ENCODE measurements at regions not wholly inside any gene's neighbourhood (a gene's known extent, or its start where the extent isn't known, plus 50 kb on each side); places are given as distances from the start of the nearest gene placed in this dataset.

DNA sequence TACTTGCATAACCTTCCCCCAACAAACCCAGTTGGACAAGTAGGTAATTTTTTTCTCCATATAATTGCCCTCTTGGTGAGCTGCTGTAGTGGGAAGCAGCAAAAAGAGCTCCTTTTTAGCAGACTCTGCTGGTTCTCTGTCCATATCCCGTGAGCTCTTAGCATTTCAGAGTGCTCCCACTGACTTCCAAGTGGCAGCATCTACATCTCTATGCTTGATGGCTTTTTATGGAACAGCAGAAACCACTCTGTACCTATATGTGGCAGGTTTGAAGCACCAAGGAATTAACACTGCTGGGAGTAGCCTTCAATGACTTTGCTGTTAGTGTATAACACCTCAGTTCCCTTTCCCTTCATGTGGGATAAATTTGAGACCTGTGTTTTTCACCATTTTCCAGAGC is 168.4 kb upstream of the NHS start:
- no peak overlapping the region for H3K9ac ChIP-seq (ENCODE audit: control insufficient read depth, insufficient read depth, low read length)
- RAD21 ChIA-PET (ENCODE audit: unreplicated experiment), result interaction anchor here (0.9 kb wide), 1 partner anchor 35 kb away, joined by 3 read pairs; no protein-coding TSS in a partner anchor
- no peak for TF ChIP-seq ZBTB11 (CRISPR knock-in tag; IDR thresholded peaks at IDR 0.05)
- no peak for TF ChIP-seq POU2F2 (IDR thresholded peaks at IDR 0.05; ENCODE audit: borderline replicate concordance, low read depth, low read length)
- SMC1A ChIA-PET (ENCODE audit: uncharacterized antibody, unreplicated experiment), result no interaction called here
- no peak overlapping the region for H3K4me3 ChIP-seq
- no peaks in the 10 kb centered on the region for H3K36me3 ChIP-seq (ENCODE audit: control insufficient read depth in 2 of 2, insufficient read depth in 2 of 2, low read length in 1 of 2)
- H3K79me2 ChIP-seq (ENCODE audit: control insufficient read depth, insufficient read depth, low read length), result no peaks in the 10 kb centered on the region
- H2AFZ ChIP-seq (ENCODE audit: control insufficient read depth, low read depth, low read length), result no peak overlapping the region
- intact Hi-C loops (cut with micrococcal nuclease; ENCODE audit: unreplicated experiment), result no loop called here
- BruUV-seq (replicated peaks), result no TSS peak
- WGBS (ENCODE audit: insufficient coverage, insufficient replicate concordance, low lambda C conversion rate, missing lambda C conversion rate), result 0% methylated on average over 1 of the region's 1 CpG
- H3K4me1 ChIP-seq (ENCODE audit: control insufficient read depth, insufficient read depth, low read length), result no peaks in the 10 kb centered on the region
- ATAC-seq (no peak), FAIRE-seq (no peak), DNase-seq (ENCODE audit: low read depth, low spot score) (no peak)
- POLR2A ChIA-PET, result no interaction called here
- peaks cover 2% of the 10 kb centered on the region; the same call in 2 of the 3 replicates for H3K9me3 ChIP-seq (replicated peaks; ENCODE audit: control insufficient read depth, insufficient read depth, low read length)
- H4K20me1 ChIP-seq (ENCODE audit: control insufficient read depth, insufficient read depth), result no peaks in the 10 kb centered on the region
- no peak overlapping the region for H3K4me2 ChIP-seq (ENCODE audit: control insufficient read depth, insufficient read depth)
- CTCF ChIA-PET, result interaction anchor here (1.0 kb wide), 1 partner anchor 17 kb away, joined by 3 read pairs; no protein-coding TSS in a partner anchor
- no peaks in the 10 kb centered on the region for H3K27me3 ChIP-seq (replicated peaks in 1 of 2; ENCODE audit: control insufficient read depth in 2 of 2, insufficient read depth in 2 of 2, low read length in 1 of 2)
- no peak overlapping the region for H3K27ac ChIP-seq (ENCODE audit: control insufficient read depth, insufficient read depth)
- in situ Hi-C loops (cut with MboI), result no loop called here

DNA sequence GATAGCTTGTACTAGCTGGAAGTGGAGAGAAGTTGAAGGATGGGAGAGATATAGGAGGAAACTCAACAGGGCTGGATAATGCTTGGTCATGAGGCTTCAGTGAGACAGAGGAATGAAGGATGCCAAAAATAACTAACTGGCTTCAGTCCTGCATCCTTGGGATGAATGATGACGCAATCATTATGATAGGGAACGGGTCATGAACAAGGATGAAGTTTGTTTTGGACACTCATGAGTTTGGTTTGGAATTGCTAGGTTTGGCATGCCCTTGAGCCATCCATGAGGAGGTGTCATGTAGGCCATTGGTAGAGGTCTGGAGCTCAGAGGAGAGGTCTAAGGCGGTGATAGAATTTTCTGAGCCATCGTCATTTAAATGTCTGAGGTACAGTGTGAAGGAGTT is 160.0 kb upstream of the NHS start:
- CTCF ChIA-PET, result interaction anchor here (0.6 kb wide), 1 partner anchor 722 kb away, joined by 3 read pairs; no protein-coding TSS in a partner anchor

More for the DNA sequence above, 160.0 kb upstream of the NHS start:
- Histone ChIP-seq H3K27ac (ENCODE audit: control insufficient read depth, insufficient read depth) (no peak overlapping the region), H3K4me1 (ENCODE audit: control insufficient read depth, insufficient read depth, low read length) (no peaks in the 10 kb centered on the region), H3K4me3 (no peak overlapping the region), H3K36me3 (ENCODE audit: control insufficient read depth in 2 of 2, insufficient read depth in 2 of 2, low read length in 1 of 2) (no peaks in the 10 kb centered on the region), H3K27me3 (replicated peaks in 1 of 2; ENCODE audit: control insufficient read depth in 2 of 2, insufficient read depth in 2 of 2, low read length in 1 of 2) (no peaks in the 10 kb centered on the region), H3K9me3 (replicated peaks; ENCODE audit: control insufficient read depth, insufficient read depth, low read length) (peaks cover 1% of the 10 kb centered on the region; the same call in 2 of the 3 replicates), H3K4me2 (ENCODE audit: control insufficient read depth, insufficient read depth) (no peak overlapping the region), H2AFZ (ENCODE audit: control insufficient read depth, low read depth, low read length) (no peak overlapping the region), H3K9ac (ENCODE audit: control insufficient read depth, insufficient read depth, low read length) (no peak overlapping the region), H4K20me1 (ENCODE audit: control insufficient read depth, insufficient read depth) (no peaks in the 10 kb centered on the region), H3K79me2 (ENCODE audit: control insufficient read depth, insufficient read depth, low read length) (no peaks in the 10 kb centered on the region)
- no peak for ATAC-seq
- no peak for DNase-seq (ENCODE audit: low read depth, low spot score)
- in situ Hi-C loops (cut with MboI), result no loop called here
- ChIA-PET SMC1A (ENCODE audit: uncharacterized antibody, unreplicated experiment) (no interaction called here), RAD21 (ENCODE audit: unreplicated experiment) (no interaction called here), POLR2A (no interaction called here)
- FAIRE-seq, result no peak
- BruUV-seq (replicated peaks), result no TSS peak
- TF ChIP-seq CEBPB (IDR thresholded peaks at IDR 0.05; ENCODE audit: borderline replicate concordance in 1 of 2, low read depth in 2 of 2, low read length in 2 of 2) (peak in 1 of 2 experiments; percentile 19; a peak in 1 of 4 replicates), TAF1 (IDR thresholded peaks at IDR 0.05; ENCODE audit: borderline replicate concordance, low read depth, low read length) (no peak)
- intact Hi-C loops (cut with micrococcal nuclease; ENCODE audit: unreplicated experiment), result no loop called here
- 2% methylated on average over 4 of the region's 4 CpGs for WGBS (ENCODE audit: insufficient coverage, insufficient replicate concordance, low lambda C conversion rate, missing lambda C conversion rate)

Data from GM12878 (cell line).